Hepatocyte (in vitro differentiated cells): ENCODE measurements at regions not wholly inside any gene's neighbourhood (a gene's known extent, or its start where the extent isn't known, plus 50 kb on each side); places are given as distances from the start of the nearest gene placed in this dataset.

Experiments used
- DNase-seq: peaks from one replicate; pipeline ENCODE4 v3.0.0-alpha.2; 2016; ENCODE audit warnings: low spot score
- H2AFZ ChIP-seq: fragments of 200-600 bp; sonication (generic); 2 replicates; pipeline ENCODE4 v1.6.0; 2016; ENCODE audit warnings: antibody characterized with exemption, mild to moderate bottlenecking
- H3K27ac ChIP-seq: fragments of 200-600 bp; sonication (generic); 2 replicates; pipeline ENCODE4 v1.5.1; 2016; ENCODE audit warnings: mild to moderate bottlenecking
- H3K27me3 ChIP-seq: fragments of 200-600 bp; sonication (generic); 2 replicates; pipeline ENCODE4 v1.6.1; 2016
- H3K36me3 ChIP-seq: fragments of 200-600 bp; sonication (generic); replicated peaks from 2 replicates; pipeline ENCODE4 v1.5.1; 2016; ENCODE audit warnings: low read depth; ENCODE audit not compliant: insufficient read depth
- H3K4me1 ChIP-seq: fragments of 200-600 bp; sonication (generic); 2 replicates; pipeline ENCODE4 v1.5.1; 2016; ENCODE audit warnings: mild to moderate bottlenecking, moderate library complexity; ENCODE audit not compliant: insufficient read depth
- H3K4me2 ChIP-seq: fragments of 200-600 bp; sonication (generic); 2 replicates; pipeline ENCODE4 v1.6.0; 2016
- H3K4me3 ChIP-seq: fragments of 200-600 bp; sonication (generic); 2 replicates; pipeline ENCODE4 v1.5.1; 2016; ENCODE audit warnings: mild to moderate bottlenecking
- H3K79me2 ChIP-seq: fragments of 200-600 bp; sonication (generic); 2 replicates; pipeline ENCODE4 v1.6.0; 2017; ENCODE audit warnings: mild to moderate bottlenecking
- H3K9me2 ChIP-seq: fragments of 200-600 bp; sonication (generic); replicated peaks from 2 replicates; pipeline ENCODE4 v1.6.0; 2017; ENCODE audit warnings: mild to moderate bottlenecking; ENCODE audit not compliant: insufficient read depth
- H3K9me3 ChIP-seq: fragments of 200-600 bp; sonication (generic); 2 replicates; pipeline ENCODE4 v1.5.1; 2016; ENCODE audit warnings: low read depth, mild to moderate bottlenecking
- H4K20me1 ChIP-seq: fragments of 200-600 bp; sonication (generic); 2 replicates; pipeline ENCODE4 v1.6.0; 2016; ENCODE audit warnings: mild to moderate bottlenecking; ENCODE audit not compliant: insufficient read depth, poor library complexity, severe bottlenecking
- EZH2 ChIP-seq: fragments of 200-600 bp; sonication (generic); IDR thresholded peaks from 2 replicates; pipeline ENCODE4 v1.6.1; 2016; ENCODE audit warnings: antibody characterized with exemption, mild to moderate bottlenecking, borderline replicate concordance
- EZH2phosphoT487 ChIP-seq: fragments of 200-600 bp; sonication (generic); IDR thresholded peaks from one replicate; pipeline ENCODE4 v1.6.1; 2018; ENCODE audit warnings: antibody characterized with exemption, mild to moderate bottlenecking, low read depth, moderate library complexity; ENCODE audit not compliant: unreplicated experiment, severe bottlenecking
- WGBS: methylation state at CpG from one replicate; pipeline ENCODE4 v1.1.6; 2016; ENCODE audit warnings: low lambda C conversion rate; ENCODE audit errors: missing lambda C conversion rate; 5-methylcytosine and 5-hydroxymethylcytosine counted together
- TF ChIP-seq, protein P1 (sequence below): fragments of 200-600 bp; sonication (generic); IDR thresholded peaks from 2 replicates; pipeline ENCODE4 v1.5.1; 2016; ENCODE audit warnings: antibody characterized with exemption, mild to moderate bottlenecking; ENCODE audit not compliant: poor library complexity

DNA sequence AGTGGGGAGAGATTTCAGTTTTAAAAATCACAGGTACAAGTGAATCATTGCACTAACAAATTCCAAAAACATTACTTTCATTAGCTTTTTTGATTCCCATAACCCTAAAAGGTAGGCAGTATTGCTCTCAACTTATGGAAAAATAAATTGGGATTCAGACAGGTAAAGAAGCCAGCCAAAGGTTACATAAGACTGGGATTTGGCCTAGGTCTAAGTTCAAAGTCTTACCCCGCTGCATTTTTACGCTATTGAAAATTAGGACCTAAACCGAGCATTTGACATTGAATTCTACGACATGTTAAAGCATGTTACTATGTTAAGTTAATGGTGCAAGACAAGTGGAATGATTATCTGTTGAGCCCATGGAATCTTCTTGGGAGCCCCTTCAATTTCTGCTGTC, 89.6 kb downstream of the ENC1 start:
- Histone ChIP-seq H3K4me2 (no peak overlapping the region), H3K9me3 (no peaks in the 10 kb centered on the region), H3K27ac (no peak overlapping the region), H3K27me3 (no peaks in the 10 kb centered on the region), H4K20me1 (no peaks in the 10 kb centered on the region), H3K4me3 (no peak overlapping the region), H2AFZ (no peak overlapping the region), H3K36me3 (no peaks in the 10 kb centered on the region), H3K4me1 (no peaks in the 10 kb centered on the region), H3K79me2 (no peaks in the 10 kb centered on the region), H3K9me2 (no peaks in the 10 kb centered on the region)
- TF ChIP-seq, protein P1, sequence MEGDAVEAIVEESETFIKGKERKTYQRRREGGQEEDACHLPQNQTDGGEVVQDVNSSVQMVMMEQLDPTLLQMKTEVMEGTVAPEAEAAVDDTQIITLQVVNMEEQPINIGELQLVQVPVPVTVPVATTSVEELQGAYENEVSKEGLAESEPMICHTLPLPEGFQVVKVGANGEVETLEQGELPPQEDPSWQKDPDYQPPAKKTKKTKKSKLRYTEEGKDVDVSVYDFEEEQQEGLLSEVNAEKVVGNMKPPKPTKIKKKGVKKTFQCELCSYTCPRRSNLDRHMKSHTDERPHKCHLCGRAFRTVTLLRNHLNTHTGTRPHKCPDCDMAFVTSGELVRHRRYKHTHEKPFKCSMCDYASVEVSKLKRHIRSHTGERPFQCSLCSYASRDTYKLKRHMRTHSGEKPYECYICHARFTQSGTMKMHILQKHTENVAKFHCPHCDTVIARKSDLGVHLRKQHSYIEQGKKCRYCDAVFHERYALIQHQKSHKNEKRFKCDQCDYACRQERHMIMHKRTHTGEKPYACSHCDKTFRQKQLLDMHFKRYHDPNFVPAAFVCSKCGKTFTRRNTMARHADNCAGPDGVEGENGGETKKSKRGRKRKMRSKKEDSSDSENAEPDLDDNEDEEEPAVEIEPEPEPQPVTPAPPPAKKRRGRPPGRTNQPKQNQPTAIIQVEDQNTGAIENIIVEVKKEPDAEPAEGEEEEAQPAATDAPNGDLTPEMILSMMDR, result no peak
- TF ChIP-seq EZH2, result no peak
- no peak for TF ChIP-seq EZH2phosphoT487
- WGBS, result 98% methylated on average over 4 of the region's 4 CpGs
- no peak for DNase-seq

DNA sequence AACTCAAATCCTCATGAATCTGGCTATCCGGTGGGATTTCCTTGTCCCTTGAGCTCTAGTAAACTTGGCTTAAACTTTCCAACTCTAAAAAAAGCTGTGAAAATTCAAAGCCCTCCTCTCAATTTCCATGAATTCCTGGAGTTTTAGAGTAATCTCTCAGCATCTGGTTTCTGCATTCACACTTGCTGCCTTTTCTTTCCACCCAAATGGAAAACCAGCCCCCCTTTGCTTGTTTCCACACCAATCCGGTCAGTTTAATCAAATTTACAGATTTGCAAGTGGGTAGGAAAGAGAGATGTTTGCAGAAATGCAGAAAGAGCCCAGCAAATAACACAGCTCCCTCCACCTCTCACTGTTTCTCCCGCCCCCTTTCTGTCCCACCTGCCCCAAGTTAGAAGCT, 91.1 kb downstream of the ENC1 start:
- Histone ChIP-seq H3K27me3 (no peaks in the 10 kb centered on the region), H3K4me3 (no peak overlapping the region)
- TF ChIP-seq EZH2 (no peak), EZH2phosphoT487 (no peak)
- TF ChIP-seq, protein P1, result no peak

DNA sequence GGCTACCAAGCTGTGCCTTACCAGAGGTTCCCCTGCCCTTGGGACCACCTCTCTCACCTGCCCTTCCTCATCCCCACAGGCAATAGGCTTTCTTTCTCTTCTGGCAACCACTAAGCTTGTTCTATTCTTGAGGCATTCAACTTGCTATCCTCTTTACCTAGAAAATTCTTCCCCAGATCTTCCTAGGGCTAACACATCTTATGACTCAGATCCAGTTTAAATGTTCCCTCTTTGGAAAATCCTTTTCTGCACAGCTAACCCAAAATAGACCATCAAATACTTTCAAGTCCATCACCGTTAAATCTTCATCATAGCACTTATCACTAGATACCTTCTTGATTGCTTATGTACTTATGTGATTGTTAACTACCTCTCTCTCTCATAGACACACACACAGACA, 93.7 kb downstream of the ENC1 start:
- H3K4me1 ChIP-seq, result peaks cover 13% of the 10 kb centered on the region
- WGBS, result 91% methylated on average over 1 of the region's 1 CpG
- H3K79me2 ChIP-seq, result no peaks in the 10 kb centered on the region
- H3K4me3 ChIP-seq, result no peak overlapping the region
- H3K9me2 ChIP-seq, result no peaks in the 10 kb centered on the region
- no peak for DNase-seq
- no peaks in the 10 kb centered on the region for H3K27me3 ChIP-seq
- no peaks in the 10 kb centered on the region for H3K36me3 ChIP-seq
- no peak overlapping the region for H3K27ac ChIP-seq
- no peaks in the 10 kb centered on the region for H3K9me3 ChIP-seq
- TF ChIP-seq, protein P1, result no peak
- TF ChIP-seq EZH2 (no peak), EZH2phosphoT487 (no peak)
- no peaks in the 10 kb centered on the region for H4K20me1 ChIP-seq
- no peak overlapping the region for H2AFZ ChIP-seq
- H3K4me2 ChIP-seq, result no peak overlapping the region

More for the DNA sequence above, 91.1 kb downstream of the ENC1 start:
- H2AFZ ChIP-seq, result no peak overlapping the region
- peaks cover under 1% of the 10 kb centered on the region for H3K4me1 ChIP-seq
- no peak for DNase-seq
- H3K9me3 ChIP-seq, result no peaks in the 10 kb centered on the region
- H3K4me2 ChIP-seq, result no peak overlapping the region
- H3K79me2 ChIP-seq, result no peaks in the 10 kb centered on the region
- no peaks in the 10 kb centered on the region for H3K9me2 ChIP-seq
- 51% methylated on average over 3 of the region's 3 CpGs for WGBS
- no peaks in the 10 kb centered on the region for H4K20me1 ChIP-seq
- H3K36me3 ChIP-seq, result no peaks in the 10 kb centered on the region
- no peak overlapping the region for H3K27ac ChIP-seq

DNA sequence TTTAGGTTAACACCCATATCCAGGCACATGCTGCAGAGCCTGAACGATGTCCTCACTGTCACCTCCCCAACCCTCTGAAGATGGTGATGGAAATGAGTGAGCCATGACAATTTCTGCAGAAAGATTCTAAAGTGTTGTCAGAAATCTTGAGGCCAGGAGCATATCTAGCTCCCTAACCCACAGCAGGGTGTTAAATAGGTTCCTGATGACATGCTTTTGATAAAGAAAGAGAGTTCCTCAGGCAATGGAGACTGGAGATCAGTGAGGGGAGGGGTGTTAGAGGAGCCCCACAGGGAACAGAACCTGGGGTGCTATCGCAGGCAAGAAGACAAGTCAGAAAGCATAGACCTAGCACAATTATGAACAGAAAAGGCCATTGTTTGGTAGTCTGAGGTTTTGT, 95.7 kb downstream of the ENC1 start:
- Histone ChIP-seq H3K27me3 (no peaks in the 10 kb centered on the region), H3K36me3 (no peaks in the 10 kb centered on the region), H3K27ac (no peak overlapping the region), H3K9me2 (no peaks in the 10 kb centered on the region), H3K4me3 (no peak overlapping the region), H3K9me3 (no peaks in the 10 kb centered on the region), H3K79me2 (no peaks in the 10 kb centered on the region), H4K20me1 (no peaks in the 10 kb centered on the region), H3K4me1 (peaks cover 20% of the 10 kb centered on the region), H3K4me2 (no peak overlapping the region), H2AFZ (no peak overlapping the region)
- WGBS, result 81% methylated on average over 2 of the region's 2 CpGs
- TF ChIP-seq, protein P1, result no peak
- TF ChIP-seq EZH2 (no peak), EZH2phosphoT487 (no peak)
- DNase-seq, result no peak
